ENCODE measurements at regions not wholly inside any gene's neighbourhood (a gene's known extent, or its start where the extent isn't known, plus 50 kb on each side); places are given as distances from the start of the nearest gene placed in this dataset.

DNA sequence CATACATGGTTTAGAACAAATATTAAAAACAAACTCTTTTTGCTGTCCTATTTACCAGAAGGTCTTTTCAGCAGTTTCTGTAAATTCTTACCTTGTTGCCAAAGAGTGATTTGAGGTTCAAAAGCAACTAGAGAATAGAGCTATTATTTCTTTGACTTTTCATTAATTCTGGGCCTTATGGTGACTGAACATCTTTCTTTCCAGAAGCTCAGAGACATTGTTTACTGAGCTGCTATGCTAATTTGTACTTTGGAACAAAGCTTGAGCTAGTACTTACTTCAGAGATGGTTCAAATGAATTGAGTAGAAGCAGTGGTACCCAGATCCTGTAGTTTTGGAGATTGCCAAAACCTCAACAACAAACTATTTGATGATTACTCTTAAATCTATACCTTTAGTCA is 331.2 kb downstream of the SPRY2 start:
- POLR2A ChIA-PET: no interaction called here
- H3K9me3 Mint-ChIP-seq: no peaks in the 10 kb centered on the region
- DNase-seq (no peak), ATAC-seq (ENCODE audit: poor library complexity) (no peak)
- no peaks in the 10 kb centered on the region for H3K27me3 ChIP-seq (ENCODE audit: control insufficient read depth in 1 of 2, insufficient read depth in 2 of 2, low read length in 2 of 2)
- H3K4me1 ChIP-seq (ENCODE audit: insufficient read depth, low read length): no peaks in the 10 kb centered on the region
- intact Hi-C loops (cut with DNase I, micrococcal nuclease): no loop called here
- H3K4me1 Mint-ChIP-seq (ENCODE audit: low read depth): no peaks in the 10 kb centered on the region
- H3K9me3 ChIP-seq (ENCODE audit: control insufficient read depth in 1 of 2, insufficient read depth in 1 of 2, low read length in 2 of 2): no peaks in the 10 kb centered on the region
- H3K36me3 ChIP-seq (ENCODE audit: insufficient read depth, low read length): no peaks in the 10 kb centered on the region
- H3K27ac Mint-ChIP-seq: no peak overlapping the region
- H3K27me3 Mint-ChIP-seq: no peaks in the 10 kb centered on the region
- CTCF ChIA-PET: no interaction called here
- no peak overlapping the region for H3K27ac ChIP-seq (ENCODE audit: low read depth in 1 of 2, low read length in 2 of 2)
- TF ChIP-seq, protein P1, sequence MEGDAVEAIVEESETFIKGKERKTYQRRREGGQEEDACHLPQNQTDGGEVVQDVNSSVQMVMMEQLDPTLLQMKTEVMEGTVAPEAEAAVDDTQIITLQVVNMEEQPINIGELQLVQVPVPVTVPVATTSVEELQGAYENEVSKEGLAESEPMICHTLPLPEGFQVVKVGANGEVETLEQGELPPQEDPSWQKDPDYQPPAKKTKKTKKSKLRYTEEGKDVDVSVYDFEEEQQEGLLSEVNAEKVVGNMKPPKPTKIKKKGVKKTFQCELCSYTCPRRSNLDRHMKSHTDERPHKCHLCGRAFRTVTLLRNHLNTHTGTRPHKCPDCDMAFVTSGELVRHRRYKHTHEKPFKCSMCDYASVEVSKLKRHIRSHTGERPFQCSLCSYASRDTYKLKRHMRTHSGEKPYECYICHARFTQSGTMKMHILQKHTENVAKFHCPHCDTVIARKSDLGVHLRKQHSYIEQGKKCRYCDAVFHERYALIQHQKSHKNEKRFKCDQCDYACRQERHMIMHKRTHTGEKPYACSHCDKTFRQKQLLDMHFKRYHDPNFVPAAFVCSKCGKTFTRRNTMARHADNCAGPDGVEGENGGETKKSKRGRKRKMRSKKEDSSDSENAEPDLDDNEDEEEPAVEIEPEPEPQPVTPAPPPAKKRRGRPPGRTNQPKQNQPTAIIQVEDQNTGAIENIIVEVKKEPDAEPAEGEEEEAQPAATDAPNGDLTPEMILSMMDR (IDR thresholded peaks at IDR 0.05): no peak
- no peaks in the 10 kb centered on the region for H3K36me3 Mint-ChIP-seq (ENCODE audit: low read depth)
- no peak overlapping the region for H3K4me3 ChIP-seq (ENCODE audit: low read length)
- H3K4me3 Mint-ChIP-seq: no peak overlapping the region

DNA sequence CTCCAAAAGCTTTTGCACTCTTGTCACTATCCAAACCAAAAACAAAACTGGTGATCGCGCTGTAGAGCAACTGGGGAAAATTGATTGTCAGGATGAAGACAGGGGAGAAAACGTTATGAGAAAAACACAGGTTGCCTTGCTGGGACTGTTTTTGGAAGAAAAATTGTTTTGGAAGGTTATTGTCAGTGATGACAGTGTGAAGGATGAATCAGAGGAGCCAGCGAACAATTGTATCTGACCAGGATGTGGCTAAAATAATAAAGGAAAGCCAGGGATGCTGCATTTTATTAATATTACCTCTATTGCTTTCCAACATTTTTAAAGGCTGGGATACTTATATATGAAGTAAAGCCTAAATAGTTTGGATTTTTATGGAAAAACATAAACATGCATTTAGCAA is 334.0 kb downstream of the SPRY2 start:
- Mint-ChIP-seq H3K4me1 (ENCODE audit: low read depth) (no peaks in the 10 kb centered on the region), H3K4me3 (no peak overlapping the region), H3K27me3 (no peaks in the 10 kb centered on the region), H3K36me3 (ENCODE audit: low read depth) (no peaks in the 10 kb centered on the region), H3K27ac (no peak overlapping the region), H3K9me3 (no peaks in the 10 kb centered on the region)
- no peak overlapping the region for H3K27ac ChIP-seq (ENCODE audit: low read depth in 1 of 2, low read length in 2 of 2)
- POLR2A ChIA-PET: no interaction called here
- H3K27me3 ChIP-seq (ENCODE audit: control insufficient read depth in 1 of 2, insufficient read depth in 2 of 2, low read length in 2 of 2): no peaks in the 10 kb centered on the region
- TF ChIP-seq, protein P1 (IDR thresholded peaks at IDR 0.05): no peak
- no peaks in the 10 kb centered on the region for H3K9me3 ChIP-seq (ENCODE audit: control insufficient read depth in 1 of 2, insufficient read depth in 1 of 2, low read length in 2 of 2)
- H3K36me3 ChIP-seq (ENCODE audit: insufficient read depth, low read length): no peaks in the 10 kb centered on the region
- DNase-seq (no peak), ATAC-seq (ENCODE audit: poor library complexity) (no peak)
- intact Hi-C loops (cut with DNase I, micrococcal nuclease): no loop called here
- H3K4me3 ChIP-seq (ENCODE audit: low read length): no peak overlapping the region
- H3K4me1 ChIP-seq (ENCODE audit: insufficient read depth, low read length): no peaks in the 10 kb centered on the region
- CTCF ChIA-PET: no interaction called here

DNA sequence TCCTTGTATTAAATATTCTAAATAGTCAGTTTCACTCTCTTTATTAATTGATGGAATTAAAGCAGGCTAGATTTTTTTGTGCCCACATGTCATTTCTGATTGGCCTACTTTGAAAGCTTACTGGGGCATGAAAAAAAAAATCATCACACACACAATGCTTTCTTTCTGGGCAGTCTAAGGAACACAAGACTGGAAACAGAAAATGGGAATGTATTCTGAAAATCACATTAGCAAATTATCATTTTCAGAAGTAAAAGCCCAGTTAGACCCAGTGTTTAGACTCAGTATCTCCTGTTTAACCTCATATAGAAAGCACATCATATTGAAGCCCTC is 339.4 kb downstream of the SPRY2 start:
- Mint-ChIP-seq H3K4me1 (ENCODE audit: low read depth) (no peaks in the 10 kb centered on the region), H3K27ac (no peak overlapping the region), H3K4me3 (no peak overlapping the region), H3K36me3 (ENCODE audit: low read depth) (no peaks in the 10 kb centered on the region), H3K27me3 (no peaks in the 10 kb centered on the region), H3K9me3 (no peaks in the 10 kb centered on the region)
- Histone ChIP-seq H3K4me1 (ENCODE audit: insufficient read depth, low read length) (no peaks in the 10 kb centered on the region), H3K27ac (ENCODE audit: low read depth in 1 of 2, low read length in 2 of 2) (no peak overlapping the region), H3K27me3 (ENCODE audit: control insufficient read depth in 1 of 2, insufficient read depth in 2 of 2, low read length in 2 of 2) (no peaks in the 10 kb centered on the region), H3K9me3 (ENCODE audit: control insufficient read depth in 1 of 2, insufficient read depth in 1 of 2, low read length in 2 of 2) (no peaks in the 10 kb centered on the region), H3K36me3 (ENCODE audit: insufficient read depth, low read length) (no peaks in the 10 kb centered on the region), H3K4me3 (ENCODE audit: low read length) (no peak overlapping the region)
- no peak for ATAC-seq (ENCODE audit: poor library complexity)
- intact Hi-C loops (cut with DNase I, micrococcal nuclease): no loop called here
- no peak for DNase-seq
- CTCF ChIA-PET: no interaction called here
- TF ChIP-seq, protein P1 (IDR thresholded peaks at IDR 0.05): no peak
- POLR2A ChIA-PET: no interaction called here

Measured in CD4-positive, alpha-beta T cell (primary cell).